Lung microvascular endothelial cell (primary cell): ENCODE measurements at regions not wholly inside any gene's neighbourhood (a gene's known extent, or its start where the extent isn't known, plus 50 kb on each side); places are given as distances from the start of the nearest gene placed in this dataset.
"Not testable (repeated sequence)": the region's sequence is repeated elsewhere in the genome, so short reads cannot be mapped to it uniquely, and the experiment has no call there.

ENCODE experiments used
- DNase-seq, 2 donors: peaks; one replicate each; pipeline versions ENCODE4 v3.0.0 to v3.0.0-alpha.2; 2010; ENCODE audit warnings: low read depth in 2 of 2

GRCh38 chr6:153568628-153569027, 437.5 kb upstream of the RGS17 start:
- DNase-seq: peak; percentile 8 to 43

GRCh38 chr6:153564803-153565202, 433.7 kb upstream of the RGS17 start:
- DNase-seq: peak in 1 of 2 donors; percentile 26

- no peak for DNase-seq
Measured at GRCh38 chr6:153563001-153563400, 431.9 kb upstream of the RGS17 start.

- no peak for DNase-seq
Measured at GRCh38 chr6:153553627-153554026, 422.5 kb upstream of the RGS17 start.

GRCh38 chr6:153539602-153540001, 408.5 kb upstream of the RGS17 start:
- no peak for DNase-seq

GRCh38 chr6:153538491-153538890, 407.4 kb upstream of the RGS17 start:
- no peak for DNase-seq

- DNase-seq: no peak
Measured at GRCh38 chr6:153537422-153537821, 406.3 kb upstream of the RGS17 start.

- DNase-seq: no peak
Measured at GRCh38 chr6:153526479-153526878, 395.4 kb upstream of the RGS17 start.

- DNase-seq: no peak
Measured at GRCh38 chr6:153525998-153526397, 394.9 kb upstream of the RGS17 start.

- DNase-seq: no peak
Measured at GRCh38 chr6:153523390-153523789, 392.3 kb upstream of the RGS17 start.

- peak; percentile 26 to 39 for DNase-seq
Measured at GRCh38 chr6:153511896-153512496, 380.9 kb upstream of the RGS17 start.

GRCh38 chr6:153503810-153504209, 372.7 kb upstream of the RGS17 start:
- no peak for DNase-seq

GRCh38 chr6:153493501-153493900, 362.4 kb upstream of the RGS17 start:
- DNase-seq: no peak

- no peak for DNase-seq
Measured at GRCh38 chr6:153489479-153489878, 358.4 kb upstream of the RGS17 start.

GRCh38 chr6:153488267-153488666, 357.2 kb upstream of the RGS17 start:
- DNase-seq: no peak

GRCh38 chr6:153485072-153485471, 354.0 kb upstream of the RGS17 start:
- no peak for DNase-seq

GRCh38 chr6:153484056-153484455, 353.0 kb upstream of the RGS17 start:
- no peak for DNase-seq

- no peak for DNase-seq
Measured at GRCh38 chr6:153476243-153476642, 345.2 kb upstream of the RGS17 start.

GRCh38 chr6:153465050-153465449, 334.0 kb upstream of the RGS17 start:
- no peak for DNase-seq

GRCh38 chr6:153449279-153449678, 318.2 kb upstream of the RGS17 start:
- DNase-seq: no peak

- DNase-seq: not testable (repeated sequence)
Measured at GRCh38 chr6:153442749-153443148, 311.7 kb upstream of the RGS17 start.

GRCh38 chr6:153442096-153442495, 311.0 kb upstream of the RGS17 start:
- no peak for DNase-seq

GRCh38 chr6:153437193-153437592, 306.1 kb upstream of the RGS17 start:
- no peak for DNase-seq

GRCh38 chr6:153436351-153436750, 305.3 kb upstream of the RGS17 start:
- no peak for DNase-seq
